Left renal cortex interstitium (tissue), 4 donors: ENCODE measurements at regions not wholly inside any gene's neighbourhood (a gene's known extent, or its start where the extent isn't known, plus 50 kb on each side); places are given as distances from the start of the nearest gene placed in this dataset.
"Not testable (repeated sequence)": the region's sequence is repeated elsewhere in the genome, so short reads cannot be mapped to it uniquely, and the experiment has no call there.

Experiments used
- DNase-seq, 4 donors: peaks; one replicate each; pipeline ENCODE4 v3.0.0-alpha.2; 2013; ENCODE audit warnings: low read depth in 4 of 4, low spot score in 2 of 4, missing footprints in 1 of 4

DNA sequence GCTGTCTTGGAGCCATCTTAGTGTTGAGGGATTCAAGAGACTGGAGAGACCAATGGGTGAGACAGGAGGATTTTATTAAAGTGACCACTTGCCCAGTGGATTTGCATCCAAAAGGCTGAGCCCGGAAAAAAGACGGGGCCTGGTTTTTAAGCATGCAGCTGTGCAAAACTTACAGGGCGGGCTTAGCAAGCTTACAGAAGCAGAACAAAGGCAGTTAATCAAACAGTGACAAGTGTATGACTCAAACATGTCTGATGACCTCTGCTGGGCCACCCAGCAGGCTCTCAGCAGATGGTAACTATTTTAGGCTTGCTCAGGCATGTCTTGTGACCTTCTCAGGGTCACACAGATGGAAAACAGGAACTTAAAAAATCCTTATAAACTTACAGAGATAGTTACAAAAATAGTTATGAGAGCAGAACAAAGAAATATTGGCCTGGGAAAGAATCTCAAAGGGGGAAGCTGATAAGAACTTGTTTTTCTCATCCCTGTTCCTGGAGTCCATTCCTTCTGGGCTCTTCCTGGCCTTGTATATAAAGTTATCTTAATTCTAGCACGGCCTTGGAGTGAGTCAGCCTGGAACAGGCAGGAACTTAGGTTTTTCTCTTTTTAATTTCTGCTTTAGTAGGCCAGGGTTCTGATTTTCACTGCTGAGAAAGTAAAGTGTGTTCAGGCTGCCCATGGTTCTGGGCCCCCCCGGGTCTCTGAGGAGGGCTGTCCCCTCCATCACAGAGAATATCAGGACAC, 141.3 kb downstream of the CCDC74A start:
- not testable (repeated sequence) for DNase-seq

- DNase-seq, result not testable (repeated sequence)
These were observed 144.3 kb downstream of the CCDC74A start for GRCh38 chr2:131671841-131672470.

DNA sequence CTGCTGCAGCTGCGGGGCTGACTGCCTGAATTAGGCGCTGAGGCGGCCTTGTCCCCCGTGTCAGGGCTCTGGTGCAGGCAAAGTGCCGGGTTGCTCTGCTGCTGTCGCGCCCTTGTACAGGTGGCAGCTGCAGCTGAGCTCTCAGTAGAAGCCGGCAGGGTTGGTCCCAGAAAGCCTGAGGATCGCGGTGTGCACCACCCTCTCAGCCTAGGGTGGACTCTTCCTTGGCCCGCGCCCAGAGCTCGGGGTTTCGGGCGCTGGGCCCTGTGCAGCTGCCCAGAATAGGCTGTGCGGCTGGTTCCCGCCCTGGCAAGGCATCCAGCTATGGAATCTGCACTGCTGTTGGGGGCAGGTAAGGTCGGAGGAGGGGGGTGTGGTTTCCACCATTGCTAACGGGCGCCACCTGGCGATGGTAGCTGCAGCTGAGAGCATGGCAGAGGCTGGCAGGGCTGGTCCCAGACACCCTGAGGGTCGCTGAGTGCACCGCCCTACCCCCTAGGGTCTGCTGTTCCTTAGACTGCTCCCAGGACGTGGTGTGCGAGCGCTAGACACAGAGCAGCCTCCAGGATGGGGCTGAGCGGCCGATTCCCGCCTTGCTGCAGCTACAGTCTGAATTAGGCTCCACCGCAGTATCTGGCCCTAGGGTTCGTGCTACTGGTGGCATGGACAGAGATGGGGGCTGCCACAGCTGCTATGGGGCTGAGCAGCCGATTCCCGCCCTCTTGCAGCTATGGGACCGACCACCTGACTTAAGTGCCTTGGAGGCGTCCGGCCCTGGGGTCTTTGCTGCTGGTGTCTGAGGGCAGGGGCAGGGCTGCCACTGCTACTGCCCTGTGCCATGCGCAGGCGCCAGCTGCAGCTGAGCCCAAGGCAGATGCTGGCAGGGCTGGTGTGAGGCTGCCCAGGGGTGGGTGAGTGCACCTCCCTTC, 145.0 kb downstream of the CCDC74A start:
- DNase-seq, result peak in 1 of 4 donors; percentile 40

DNA sequence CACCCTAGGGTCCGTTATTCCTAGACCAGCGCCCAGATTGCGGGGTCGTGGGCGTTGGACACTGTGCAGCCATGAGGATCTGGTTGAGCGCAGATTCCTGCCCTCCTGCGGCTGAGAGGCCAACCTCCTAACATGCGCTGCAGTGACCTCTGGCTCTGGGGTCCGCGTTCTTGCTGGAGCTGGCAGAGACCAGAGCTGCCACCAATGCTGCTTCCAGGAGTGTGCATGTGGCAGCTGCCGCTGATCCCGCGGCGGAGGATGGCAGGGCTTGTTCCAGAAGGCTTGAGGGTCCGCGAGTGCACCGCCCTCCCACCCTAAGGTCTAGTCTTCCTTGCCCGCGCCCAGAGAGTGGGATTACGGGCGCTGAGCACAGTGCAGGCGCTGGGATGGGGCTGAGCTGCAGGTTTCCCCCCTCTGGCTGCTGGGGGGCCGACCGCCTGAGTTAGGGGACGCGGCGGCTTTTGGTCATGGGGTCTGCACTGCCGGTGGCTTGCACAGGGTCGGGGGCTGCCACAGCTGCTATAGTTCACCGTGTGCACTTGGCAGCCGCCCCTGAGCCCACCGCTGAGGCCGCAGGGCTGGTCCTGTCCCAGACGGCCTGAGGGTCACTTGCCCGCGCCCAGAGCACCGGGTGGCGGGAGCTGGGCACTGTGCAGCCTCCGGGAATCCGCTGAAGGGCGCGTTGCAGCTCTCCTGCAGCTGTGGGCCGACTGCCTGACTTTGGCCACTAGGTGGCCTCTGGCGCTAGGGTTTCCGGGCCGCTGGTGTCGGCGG, 145.9 kb downstream of the CCDC74A start:
- peak in 2 of 4 donors; percentile 31 to 41 for DNase-seq

- DNase-seq, result no peak
These were observed 146.5 kb downstream of the CCDC74A start for GRCh38 chr2:131674174-131674507.

GRCh38 chr2:131681611-131682121, 154.0 kb downstream of the CCDC74A start:
- DNase-seq, result not testable (repeated sequence)

DNA sequence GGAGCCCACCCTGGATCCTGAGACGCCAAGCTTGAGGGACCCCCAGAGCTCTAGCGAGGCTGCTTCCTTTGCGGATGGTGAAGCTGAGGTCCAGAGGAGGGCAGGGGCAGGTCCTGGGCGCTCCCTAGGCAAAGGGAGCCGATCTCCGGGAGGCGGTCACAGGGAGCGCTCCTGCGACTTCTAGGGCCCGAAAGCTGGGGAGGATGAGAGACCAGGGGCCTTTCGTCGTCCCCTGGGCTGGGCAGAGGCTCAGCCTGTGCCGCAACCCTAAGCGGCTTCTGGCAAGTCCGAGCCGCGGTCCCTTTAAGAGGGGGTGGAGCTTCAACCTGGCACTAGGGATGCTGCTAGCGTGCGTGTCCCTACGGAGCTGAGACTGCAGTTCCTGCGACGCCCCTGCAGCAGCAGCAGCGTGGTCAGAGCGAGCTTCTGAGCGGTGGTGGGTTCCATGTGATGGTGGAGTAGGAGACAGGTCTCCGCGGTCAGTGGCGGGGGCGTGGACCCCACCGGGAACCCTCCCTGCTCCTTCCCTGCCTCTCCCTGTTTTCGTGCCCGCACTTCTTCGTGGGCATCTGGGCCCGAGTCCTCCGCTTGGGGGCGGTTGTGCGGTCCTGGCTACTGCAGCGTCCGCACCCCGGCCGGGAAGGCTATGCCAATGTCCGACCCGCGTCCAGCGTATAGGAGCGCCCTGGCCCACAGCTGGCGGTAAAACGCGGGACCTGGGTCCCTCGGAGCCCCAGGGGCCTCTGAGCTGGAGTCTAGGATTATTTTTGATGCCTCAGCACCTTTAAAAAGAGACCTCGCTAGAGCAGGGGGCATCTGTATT, 154.6 kb downstream of the CCDC74A start:
- peak in 2 of 4 donors; percentile 68 to 75 for DNase-seq

- DNase-seq, result not testable (repeated sequence)
These were observed 155.2 kb downstream of the CCDC74A start for GRCh38 chr2:131682945-131683330.

DNA sequence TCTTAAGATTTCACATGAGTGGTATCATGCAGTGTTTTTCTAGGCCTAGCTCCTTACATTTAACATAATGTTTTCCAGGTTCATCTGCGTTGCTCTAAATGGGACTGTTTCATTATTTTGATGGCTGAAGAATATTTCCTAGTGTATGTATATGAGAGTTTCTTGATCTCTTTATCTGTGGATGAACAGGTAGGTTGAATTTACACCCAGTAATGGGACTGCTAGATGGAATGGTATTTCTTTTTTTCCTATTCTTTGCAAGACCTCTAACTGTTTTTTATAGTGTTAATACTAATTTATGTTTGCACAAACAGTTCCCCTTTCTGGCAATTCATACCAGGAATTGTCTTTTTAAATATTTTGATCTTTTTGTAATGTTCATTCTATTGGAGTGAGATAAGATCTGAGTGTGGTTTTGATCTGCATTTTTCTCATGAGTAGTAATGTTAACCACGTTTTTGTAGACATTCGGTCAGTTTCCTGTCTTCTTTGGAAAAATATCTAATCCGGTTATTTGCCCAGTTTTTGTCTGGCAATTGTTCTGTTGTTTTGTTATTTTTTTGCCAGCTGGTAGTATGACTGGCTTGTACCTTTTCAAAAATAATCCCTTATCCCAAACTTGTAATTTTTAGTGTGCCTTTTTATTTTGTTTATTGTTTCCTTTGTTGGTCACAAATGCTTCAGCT, 157.1 kb downstream of the CCDC74A start:
- DNase-seq, result not testable (repeated sequence)

DNA sequence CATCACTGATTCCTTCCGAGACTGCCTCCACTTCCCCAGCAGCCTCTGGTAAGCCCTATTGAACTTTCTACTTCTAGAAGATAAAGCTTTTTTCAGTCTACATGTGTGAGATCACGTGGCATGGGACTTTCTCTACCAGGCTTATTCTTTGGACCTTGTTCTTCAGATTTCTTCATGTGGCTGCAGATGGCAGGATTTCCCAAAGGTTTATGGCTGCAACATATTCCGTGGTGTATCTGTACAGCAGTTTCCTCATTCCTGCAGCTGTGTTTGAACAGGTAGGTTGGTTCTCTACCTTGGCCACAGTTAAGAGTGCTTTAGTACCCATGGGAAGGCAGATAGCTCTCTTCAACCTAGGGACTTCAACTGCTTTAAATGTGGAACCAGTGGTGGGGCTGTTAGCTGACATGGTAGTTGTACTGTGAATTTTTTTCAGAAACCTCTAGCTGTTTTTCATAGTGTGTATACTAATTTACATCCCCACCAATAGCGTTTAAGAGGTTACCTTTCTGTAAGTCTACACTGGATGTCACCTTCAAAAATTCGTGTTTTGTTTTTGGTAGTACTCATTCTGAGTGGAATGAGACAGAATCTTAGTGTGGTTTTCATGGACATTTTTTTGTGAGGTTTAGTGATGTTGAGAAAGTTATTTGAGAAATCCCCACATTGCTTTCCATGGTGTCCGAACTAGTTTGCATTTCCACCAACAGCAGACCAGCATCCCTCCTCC, 158.6 kb downstream of the CCDC74A start:
- DNase-seq, result not testable (repeated sequence)

- not testable (repeated sequence) for DNase-seq
These were observed 159.2 kb downstream of the CCDC74A start for GRCh38 chr2:131686894-131687238.

DNA sequence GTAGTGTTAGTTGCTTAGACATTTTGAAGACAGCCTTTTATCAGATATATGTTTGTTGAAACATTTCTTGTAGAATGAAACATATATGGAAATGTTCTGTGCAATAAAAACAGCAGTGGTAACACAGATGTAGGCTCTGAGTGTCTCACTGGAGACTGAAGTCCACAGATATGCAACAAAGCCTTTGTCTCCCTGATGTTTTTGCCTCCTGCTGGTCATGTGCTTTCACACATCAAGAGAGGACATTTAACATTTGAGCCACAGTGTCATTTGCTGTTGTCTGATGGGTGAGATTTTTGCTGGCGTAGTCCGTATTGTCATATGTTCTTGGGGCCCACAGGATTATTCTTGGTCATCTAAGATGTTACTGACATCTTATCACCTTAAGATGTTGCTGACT, 161.4 kb downstream of the CCDC74A start:
- not testable (repeated sequence) for DNase-seq

DNA sequence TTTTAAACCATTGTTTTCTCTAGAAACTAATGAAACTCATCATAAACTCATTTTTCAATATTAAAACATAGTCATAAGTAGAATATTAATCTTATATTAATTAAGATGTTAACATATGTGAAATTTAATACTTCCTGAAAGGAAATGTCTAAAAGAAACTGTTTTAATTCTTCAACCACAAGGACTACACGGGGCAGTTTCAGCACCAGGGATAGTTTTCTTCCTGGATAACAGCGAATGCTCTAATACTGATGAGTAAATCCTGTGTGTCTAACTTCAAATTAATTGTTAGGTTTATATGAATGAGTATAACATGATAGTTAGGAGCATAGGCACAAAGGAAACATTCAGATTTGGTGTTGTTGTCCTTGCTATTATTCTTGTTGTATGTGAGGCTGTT, 183.6 kb downstream of the CCDC74A start:
- DNase-seq, result not testable (repeated sequence)

- not testable (repeated sequence) for DNase-seq
These were observed 190.2 kb downstream of the CCDC74A start for GRCh38 chr2:131717907-131718306.

- not testable (repeated sequence) for DNase-seq
These were observed 193.5 kb downstream of the CCDC74A start for GRCh38 chr2:131721163-131721562.

DNA sequence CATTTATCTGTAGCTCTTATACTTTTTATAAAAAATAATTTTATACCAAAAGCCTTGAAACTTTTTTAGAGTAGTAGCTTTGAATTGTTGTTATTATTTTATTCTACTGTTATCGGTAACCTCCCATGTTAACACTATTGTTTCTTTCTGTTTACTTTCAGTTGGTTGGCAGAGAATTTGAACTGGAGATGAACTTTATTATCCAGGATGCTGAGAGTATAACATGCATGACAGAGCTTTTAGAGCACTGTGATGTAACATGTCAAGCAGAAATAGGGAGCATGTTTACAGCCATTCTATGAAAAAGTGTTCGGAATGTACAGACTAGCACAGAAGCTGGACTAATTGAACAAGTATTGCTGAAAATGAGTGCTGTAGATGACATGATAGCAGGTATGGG, 194.6 kb downstream of the CCDC74A start:
- DNase-seq, result not testable (repeated sequence)

DNA sequence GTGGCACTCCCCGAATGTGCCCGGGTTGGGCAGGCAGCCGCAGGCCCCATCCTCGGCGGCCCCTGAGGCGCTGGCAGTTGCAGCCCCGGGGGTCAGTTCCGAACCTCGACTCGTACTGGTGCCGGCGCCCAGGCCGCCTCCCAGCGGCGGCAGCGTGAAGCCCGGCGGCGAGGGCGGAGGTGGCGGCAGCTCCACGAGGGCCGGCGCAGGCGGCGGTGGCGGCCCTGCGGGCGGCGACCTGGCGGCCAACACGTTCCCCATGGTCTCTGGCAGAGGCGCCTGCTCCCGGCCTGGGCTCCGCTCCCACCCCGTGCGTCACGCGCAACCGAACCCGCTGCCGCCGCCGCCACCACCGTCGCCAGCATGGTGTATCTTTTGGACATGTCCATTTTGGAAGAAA, 196.3 kb downstream of the CCDC74A start:
- no peak for DNase-seq

DNA sequence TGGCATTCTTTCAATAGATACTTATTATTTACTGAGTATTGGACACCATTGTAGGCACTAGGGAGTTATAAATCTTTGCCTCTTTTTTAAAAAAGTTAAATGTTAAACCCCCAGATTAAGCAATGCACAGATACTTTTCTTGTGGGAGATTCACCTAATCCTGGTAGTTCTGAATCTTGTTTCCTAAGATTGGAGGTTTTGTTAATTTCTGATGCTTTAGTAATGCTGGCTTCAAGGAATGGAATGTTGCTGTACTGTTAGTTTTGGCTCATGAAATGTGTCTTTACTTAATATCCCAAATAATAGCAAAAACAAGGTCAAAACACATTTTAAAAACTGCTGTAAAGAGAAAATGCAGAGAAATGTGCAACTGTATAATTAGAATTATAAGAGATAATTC, 200.8 kb downstream of the CCDC74A start:
- not testable (repeated sequence) for DNase-seq
